Lung microvascular endothelial cell (primary cell): ENCODE measurements at regions not wholly inside any gene's neighbourhood (a gene's known extent, or its start where the extent isn't known, plus 50 kb on each side); places are given as distances from the start of the nearest gene placed in this dataset.
"Not testable (repeated sequence)": the region's sequence is repeated elsewhere in the genome, so short reads cannot be mapped to it uniquely, and the experiment has no call there.

Experiments
- DNase-seq, 2 donors: peaks; one replicate each; pipeline versions ENCODE4 v3.0.0 to v3.0.0-alpha.2; 2010; ENCODE audit warnings: low read depth in 2 of 2

DNA sequence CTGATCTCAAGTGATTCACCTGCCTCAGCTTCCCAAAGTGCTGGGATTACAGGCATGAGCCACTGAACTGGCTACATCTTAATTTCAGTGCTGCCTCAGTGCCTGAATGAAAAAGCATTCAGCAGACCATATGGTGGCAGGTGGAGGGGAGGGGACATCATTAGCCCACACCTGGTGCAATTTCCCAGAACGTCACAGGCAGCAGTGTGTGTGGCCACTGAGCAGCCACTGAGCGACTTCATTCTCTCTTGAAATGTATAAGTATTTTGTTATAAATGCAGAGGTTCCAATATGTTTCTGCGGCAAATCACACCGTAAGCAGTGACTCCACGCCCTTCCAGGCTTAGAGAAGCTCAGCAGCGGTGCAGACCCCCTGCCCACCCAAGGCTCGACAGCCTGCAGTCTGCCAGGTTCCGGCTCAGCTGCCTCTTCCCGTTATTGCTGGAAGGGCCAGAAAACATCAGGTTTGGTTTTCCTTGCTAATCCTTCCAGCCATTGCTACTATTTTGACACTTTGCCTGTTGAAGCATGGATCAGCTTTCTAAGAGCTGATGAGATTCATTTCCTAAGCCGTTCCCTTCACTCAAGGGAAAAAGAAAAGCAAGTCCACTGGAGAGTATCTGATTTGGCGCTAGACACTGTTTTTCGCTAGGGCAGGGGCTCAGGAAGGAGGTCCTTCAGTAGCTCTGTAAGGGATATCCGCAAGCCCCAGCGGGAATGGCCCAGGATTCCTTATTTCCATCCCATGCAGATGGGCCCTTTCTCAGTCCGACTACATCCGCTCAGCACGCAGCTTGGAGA, 250.7 kb downstream of the VAPA start:
- DNase-seq: no peak

DNA sequence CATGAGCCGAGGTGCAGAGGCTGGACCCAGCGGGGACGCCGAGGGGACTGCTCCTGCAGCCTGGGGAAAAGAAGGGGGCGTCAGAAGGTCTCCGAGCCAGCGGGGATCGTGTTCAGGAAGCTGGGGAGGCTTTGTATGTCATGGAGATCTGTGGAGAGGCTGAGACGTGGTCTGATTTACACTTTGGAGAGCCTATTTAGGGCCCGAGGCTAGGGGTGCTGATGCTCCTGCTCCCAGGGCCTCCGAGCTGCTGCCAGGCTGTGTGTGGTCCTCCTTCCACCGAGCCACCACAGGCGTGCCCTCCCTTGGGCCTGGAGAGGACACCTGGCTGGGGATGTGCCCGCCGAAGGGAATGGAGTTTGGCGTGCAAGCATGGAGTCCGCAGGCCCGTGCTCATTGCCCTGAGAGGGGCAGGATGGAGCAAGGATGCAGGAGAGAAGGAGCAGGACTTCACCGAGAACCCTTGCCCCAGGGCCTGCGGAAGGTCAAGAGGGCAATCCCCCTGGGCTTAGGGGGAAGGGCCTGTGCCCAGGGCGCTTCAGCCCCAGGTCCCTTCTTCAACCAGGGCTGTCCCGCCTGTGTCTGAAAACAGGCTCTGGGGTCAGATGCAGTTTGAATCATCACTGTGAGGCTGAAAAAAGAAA, 252.5 kb downstream of the VAPA start:
- DNase-seq: no peak

DNA sequence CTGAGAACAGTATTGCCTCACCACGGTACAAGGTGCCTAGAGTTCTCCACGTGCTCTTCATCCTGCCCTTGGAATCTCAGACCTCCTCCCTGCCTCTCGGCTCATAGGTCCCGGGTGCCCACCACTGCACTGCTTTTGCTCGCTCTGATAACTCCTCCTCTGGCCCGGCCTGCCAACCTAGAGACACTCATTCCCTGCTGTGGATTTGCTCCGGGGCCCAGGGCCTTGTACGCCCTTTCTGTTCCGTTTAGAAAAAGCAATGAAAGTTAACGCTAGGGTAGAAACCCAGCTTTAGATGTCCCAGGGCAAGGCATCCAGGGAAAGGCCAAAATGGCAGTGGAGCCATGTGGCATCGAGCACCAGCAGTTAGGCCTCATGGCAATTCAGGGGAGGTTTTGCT, 253.9 kb downstream of the VAPA start:
- DNase-seq: no peak

DNA sequence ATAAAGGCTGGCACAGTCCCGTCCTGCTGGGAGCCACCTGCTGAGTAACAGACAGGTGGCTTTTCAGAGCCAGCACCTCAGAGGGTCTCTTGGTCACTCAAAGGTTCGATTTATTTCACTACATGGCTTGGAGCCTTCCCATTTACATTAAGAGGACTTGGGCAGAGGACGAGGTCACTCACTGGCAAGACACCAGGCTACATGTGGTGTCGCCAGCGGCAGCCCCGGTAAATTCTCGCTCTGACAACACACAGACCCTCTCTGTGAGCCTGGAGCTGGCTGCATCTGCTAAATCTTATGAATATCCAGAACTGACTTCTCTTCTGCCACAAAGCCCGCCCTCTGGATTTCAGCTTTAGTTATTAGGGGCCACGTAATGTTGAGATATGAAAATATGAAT, 254.7 kb downstream of the VAPA start:
- DNase-seq: no peak

DNA sequence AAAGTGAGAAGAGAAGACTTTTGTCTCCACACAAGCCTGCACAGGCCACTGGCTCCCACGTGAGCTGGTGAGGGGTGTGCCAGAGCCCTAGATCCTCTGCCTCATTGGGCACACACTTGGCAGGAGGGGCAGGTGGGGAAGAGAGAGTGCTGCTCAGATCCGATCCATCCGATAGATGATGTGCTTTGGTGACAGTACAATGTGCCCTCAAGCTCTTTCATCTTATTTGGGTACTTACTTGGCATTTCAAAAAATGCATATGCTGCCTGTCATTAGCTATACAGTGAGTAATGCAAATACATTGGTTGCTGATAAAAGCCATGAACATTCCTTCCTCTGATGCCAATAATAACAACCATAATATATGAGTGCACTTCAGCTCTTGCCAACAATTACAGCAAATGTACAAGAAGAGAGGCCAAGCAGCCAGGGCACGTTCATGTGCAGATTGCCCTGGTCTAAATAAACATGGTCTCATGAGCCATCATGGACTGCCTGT, 255.3 kb downstream of the VAPA start:
- DNase-seq: peak in 1 of 2 donors; percentile 85

DNA sequence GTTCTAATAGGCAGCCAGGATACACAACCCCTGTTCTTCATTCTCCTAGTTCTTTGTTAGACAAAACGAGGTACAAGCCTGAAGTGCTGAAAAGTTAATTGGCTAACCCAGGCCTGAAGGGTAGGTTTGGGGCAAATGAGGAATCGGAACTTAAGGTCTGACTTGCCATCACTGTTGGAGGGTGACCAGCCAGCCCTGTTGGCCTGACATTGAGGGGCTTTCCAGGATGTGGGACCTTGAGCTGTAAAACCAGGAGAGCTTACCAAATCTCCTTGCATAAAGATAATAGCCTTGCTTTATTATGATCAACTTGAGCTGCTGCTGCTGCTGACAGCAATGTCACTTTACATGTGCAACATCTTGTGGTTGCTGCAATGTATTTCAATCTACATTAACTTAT, 256.0 kb downstream of the VAPA start:
- no peak for DNase-seq

DNA sequence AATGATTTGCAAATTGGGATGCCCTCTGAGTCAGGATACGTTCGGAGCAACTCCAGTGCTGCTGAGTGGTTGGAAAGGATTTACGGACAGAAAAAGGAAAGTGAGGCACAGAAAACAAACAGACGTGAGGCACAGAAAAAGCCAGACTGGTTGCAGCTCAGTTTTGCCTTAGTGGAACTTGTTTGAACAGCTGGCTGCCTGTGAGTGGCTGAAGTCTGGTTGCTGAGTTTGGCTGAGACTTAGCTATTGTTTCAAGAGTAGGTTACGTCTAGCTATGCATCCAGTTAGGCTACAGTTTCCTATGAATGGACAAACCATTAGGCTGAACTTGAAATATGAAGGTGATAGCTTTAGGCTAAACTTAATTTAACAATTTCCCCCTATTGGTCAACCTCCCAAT, 256.6 kb downstream of the VAPA start:
- peak in 1 of 2 donors; percentile 74 for DNase-seq

DNA sequence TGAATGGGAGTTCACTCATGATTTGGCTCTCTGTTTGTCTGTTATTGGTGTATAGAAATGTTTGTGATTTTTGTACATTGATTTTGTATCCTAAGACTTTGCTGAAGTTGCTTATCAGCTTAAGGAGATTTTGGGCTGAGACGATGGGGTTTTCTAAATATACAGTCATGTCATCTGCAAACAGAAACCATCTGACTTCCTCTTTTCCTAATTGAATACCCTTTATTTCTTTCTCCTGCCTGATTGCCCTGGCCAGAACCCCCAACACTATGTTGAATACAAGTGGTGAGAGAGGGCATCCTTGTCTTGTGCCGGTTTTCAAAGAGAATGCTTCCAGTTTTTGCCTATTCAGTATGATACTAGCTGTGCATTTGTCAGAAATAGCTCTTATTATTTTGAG, 261.5 kb downstream of the VAPA start:
- DNase-seq: not testable (repeated sequence)

DNA sequence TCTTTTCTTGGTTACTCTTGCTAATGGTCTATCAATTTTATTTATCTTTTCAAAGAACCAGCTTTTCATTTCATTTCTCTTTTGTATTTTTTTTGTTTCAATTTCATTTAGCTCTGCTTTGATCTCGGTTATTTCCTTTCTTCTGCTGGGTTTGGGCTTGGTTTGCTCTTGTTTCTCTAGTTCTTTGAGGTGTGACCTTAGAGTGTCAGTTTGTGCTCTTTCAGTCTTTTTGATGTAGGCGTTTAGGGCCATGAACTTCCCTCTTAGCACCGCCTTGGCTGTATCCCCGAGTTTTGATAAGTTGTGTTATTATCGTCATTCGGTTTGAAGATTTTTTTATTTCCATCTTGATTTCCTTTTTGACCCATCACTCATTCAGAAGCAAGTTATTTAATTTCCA, 265.5 kb downstream of the VAPA start:
- not testable (repeated sequence) for DNase-seq

DNA sequence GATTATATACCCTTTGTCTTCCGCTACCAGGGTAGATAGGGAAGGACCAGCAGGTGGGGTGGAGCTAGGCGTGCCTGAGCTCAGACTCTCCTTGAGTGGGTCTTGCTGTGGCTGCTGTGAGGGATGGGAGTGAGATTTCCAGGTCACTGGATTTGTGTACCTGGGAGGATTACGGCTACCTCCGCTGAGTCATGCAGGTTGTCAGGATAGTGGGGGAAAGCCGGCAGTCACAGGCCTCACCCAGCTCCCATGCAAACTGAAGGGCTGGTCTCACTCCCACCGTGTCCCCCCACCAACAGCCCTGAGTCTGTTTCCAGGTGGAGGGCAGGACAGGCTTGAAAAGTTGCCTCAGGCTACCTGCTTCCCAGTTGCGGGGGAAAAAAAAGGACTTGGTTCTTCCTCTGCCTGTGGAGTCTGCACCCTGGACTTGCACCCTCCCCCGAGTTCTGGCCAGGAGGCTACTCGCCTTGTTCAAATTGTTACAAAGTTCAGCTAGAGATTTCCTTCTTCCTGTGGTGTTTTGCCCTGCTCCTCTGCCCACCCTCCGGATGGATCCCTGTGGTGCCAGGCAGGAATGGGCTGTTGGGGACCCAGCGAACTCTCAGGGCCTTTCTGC, 268.3 kb downstream of the VAPA start:
- DNase-seq: no peak

DNA sequence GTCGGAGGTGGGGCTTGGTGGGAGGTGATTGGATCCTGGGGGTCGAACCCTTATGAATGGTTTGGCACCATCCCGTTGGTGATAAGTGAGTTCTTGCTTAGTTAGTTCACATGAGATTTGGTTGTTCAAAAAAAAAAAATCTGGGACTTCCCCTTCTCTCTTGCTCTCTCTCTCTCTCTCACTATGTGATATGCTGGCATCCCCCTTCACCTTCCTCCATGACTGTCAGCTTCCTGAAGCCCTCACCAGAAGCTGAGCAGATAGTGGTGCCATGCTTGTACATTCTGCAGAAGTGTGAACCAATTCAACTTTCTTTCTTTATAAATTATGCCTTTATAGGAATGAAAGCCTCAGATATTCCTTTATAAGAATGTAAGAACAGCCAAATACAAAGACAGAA, 269.7 kb upstream of the APCDD1 start:
- no peak for DNase-seq

DNA sequence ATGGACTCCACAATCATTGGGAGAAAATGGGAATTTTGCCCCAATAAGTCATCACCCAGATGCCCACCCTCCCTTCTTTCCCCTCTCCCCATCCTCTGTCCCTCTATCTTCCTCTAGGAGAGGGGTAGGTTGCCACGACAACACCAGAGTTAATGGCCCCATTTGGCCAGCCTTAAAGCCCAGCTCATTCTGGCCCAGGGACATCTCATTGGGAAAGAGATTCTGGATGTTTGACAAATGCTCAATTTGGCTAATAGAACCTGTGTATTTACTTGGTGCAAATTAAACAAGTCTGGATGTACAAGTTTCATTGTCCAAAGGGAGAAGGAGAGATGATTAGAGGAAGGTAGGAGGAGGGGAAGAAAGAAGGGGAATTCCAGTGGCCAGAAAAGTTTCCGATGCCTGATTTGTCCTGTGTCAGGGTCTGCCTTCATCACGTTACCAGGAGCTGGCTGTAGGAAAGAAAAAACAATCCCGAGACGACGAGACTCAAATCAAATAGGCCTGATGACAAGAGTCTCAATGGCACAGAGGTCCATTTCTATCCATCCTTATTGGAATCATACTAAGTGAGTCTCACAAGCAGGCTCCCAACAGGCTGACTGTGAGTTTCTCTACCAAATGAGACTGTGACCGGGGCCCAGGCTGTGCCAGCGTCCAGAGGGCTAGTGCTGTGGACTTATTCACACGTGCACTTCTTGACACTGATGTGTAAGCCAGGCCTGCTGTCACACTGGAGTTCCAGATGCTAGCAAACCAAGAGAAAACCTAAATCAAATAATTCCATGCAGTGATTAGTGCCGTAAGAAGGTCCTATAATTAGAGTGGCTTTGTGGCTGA, 265.2 kb upstream of the APCDD1 start:
- DNase-seq: no peak

DNA sequence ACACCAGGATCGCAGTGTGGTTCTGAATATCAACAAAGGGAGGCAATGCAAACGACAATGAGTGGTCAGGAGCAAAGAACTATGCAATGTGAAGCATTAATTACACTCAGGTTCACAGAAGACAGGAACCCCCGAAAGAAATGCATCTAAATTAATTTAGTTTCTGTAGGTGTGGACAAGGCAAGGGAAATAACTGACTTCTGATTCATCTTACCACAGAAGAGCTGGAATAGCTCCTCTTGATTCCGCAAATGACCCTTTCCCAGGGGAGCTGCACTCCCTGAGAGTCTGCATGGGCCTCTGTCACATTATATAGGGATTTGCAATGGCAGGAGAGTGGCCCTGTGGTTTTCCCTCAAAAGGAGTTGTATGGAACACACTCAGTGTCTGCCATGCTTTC, 263.9 kb upstream of the APCDD1 start:
- no peak for DNase-seq

DNA sequence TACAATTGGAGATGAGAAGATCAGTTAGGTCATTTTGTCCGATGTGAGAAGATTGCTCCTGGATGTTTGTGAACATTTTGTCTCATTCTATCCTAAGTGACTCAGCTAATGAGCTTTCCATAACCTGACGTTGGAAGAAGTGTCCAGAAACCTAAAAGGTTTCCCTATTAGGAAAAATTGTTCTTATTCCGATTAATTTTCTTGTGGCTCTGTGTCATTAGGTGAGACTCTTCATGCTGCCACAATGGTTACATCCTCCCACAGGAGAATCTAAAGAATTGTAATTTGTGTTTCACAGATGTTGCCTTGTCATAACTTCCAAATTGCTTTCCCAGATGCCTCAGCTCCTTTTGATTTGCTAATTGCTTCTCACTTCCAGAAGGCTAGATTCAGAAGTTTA, 261.0 kb upstream of the APCDD1 start:
- DNase-seq: no peak

DNA sequence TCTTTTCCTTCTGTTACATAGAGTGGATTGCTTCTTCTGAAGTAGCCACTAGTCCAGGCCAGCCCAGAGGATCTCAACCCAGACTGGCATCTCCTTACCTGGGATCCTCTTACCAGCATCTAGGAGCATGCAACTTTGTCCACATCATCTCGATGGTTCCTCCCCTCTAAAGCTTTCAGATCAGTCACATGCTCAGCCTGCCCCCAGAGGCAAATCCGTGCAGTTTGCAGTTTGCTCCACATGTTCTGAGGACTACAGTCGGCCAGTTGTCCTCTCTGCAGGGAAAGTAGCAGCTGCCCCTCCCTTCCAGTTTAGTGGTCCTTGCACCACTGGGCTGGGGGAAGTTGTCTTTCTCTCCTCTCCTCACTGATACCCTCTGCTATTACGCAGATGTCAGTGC, 259.8 kb upstream of the APCDD1 start:
- DNase-seq: peak in 1 of 2 donors; percentile 10

DNA sequence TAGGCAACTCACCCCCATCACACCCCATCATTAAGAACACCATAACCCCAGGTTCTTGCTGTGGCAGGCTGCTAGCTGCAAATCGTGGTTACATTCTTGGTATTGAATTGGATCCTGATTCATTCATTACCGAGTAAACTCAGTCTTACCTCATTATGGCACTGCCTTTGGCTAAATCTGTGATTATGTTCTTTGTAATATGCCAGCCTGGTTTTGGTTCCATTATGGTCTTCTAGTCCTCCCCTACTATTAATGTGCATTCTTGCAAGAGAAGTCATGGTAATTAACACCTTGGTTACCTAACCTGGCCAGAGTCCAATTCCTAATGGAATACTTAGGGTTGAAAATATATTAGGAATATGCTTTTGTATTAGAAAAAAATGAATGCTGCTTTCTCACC, 258.9 kb upstream of the APCDD1 start:
- DNase-seq: no peak

DNA sequence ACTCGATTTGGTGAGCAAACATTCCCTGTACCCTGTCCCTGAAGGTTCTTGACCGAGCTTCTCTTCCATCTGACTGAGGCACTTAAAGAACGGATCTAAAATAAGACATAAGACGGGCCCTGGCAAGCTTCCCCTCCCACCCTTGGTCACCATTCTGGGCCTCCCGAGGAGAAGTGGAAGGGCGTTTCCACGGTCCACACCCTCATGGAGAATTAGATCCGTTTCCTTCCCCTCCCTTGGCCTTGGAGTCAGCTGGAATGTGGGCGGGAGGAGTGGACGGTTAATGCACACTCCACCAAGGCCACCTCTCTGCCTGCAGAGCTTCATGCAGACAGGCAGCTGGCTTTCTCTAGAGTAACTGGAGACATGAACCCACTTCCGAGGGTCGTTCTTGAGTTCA, 257.3 kb upstream of the APCDD1 start:
- DNase-seq: no peak

DNA sequence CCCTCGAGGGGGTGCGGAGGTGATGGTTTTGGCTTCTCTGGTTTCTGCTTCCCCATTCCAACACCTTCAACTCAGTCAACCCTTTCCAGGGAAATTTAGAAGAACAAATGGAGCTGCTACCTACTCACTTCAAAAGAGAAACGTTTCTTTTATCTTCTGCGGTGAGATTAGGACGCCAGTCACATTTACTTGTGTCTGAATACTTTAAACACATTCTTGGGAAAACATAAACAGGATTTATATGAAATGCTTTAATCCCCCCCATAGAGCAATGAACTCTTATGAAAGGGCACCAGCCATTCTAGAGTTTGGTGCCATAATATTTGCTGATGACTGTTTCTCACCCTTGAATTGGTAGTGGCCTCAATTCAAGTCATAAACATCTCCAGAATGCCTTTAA, 253.2 kb upstream of the APCDD1 start:
- DNase-seq: no peak

DNA sequence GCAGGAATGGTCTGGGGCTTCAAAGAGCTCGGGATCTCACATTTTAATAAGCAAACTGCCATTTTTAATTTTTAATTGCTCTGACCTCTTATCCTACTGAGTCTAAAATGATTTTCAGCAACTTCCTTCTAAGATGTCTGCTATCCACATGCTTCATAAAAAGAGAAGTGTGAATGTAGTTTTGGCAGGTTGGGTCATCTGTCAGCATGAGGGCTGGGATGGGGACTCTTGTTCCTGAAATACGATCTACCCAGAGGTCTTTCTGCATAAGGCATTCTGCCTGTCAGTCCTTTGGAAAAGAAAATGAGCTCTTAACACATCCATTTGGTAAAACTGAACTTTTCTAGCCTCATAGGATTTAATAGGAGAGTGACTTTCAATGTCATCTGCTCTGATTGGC, 252.8 kb upstream of the APCDD1 start:
- no peak for DNase-seq

DNA sequence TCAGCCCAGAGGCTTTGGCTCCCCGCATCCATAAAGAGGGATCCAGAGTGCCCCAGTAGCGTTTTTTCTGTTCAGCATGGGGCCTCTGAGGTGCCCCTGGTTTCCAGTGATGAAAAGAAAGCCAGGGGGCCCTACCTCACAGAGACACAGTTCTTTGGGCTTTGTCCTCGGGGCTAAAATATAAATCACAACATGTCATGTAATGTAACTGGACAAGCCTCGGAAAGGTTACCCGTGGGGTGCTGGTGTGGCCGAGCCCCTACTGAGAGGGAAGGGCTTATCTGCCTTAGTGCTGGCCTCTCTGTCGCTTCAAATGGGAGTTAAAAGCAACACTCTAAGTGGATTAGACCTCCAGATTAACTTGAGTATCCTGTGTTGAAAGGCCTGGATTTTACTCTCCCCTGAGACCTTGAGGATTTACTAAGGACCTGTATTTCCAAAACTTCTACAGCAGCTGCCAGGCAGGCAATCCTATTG, 251.6 kb upstream of the APCDD1 start:
- no peak for DNase-seq

DNA sequence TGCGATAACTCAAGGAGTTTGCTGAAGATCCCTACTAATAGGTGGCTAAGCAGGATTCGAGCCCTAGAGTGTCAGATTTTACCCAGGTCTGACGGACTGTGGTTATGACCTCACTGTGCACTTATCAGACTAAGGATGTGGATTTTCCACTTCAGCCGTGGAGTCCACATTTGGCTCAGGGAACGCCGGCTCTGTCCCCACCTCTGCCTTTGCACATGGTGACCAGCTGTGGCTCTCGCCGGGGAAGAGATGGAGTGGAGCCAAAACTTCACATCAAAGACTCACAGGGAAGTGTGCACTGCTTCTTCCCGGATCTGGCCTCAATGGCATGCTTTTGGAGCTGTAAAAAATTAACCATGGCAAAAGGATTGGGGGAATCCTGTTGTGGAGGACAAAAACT, 249.3 kb upstream of the APCDD1 start:
- DNase-seq: no peak
